HEK293 (cell line): ENCODE measurements at regions not wholly inside any gene's neighbourhood (a gene's known extent, or its start where the extent isn't known, plus 50 kb on each side); places are given as distances from the start of the nearest gene placed in this dataset.

Experiments
- CTCF ChIA-PET: fragments of 350-600 bp; formaldehyde crosslinking; extraction: SDS; loops from one replicate; lab custom pipeline; 2021; ENCODE audit warnings: antibody characterized with exemption; lab: Yijun Ruan, JAX
- POLR2A ChIA-PET: fragments of 300-600 bp; formaldehyde crosslinking; extraction: SDS; loops from one replicate; lab custom pipeline; 2020; ENCODE audit warnings: antibody characterized with exemption, inconsistent platforms; lab: Yijun Ruan, JAX
- H3K27ac ChIP-seq: fragments of 200-500 bp; sonication (Bioruptor generic); 2 replicates; pipeline ENCODE4 v1.5.1; 2014; ENCODE audit warnings: low read depth, low read length, control low read depth, inconsistent platforms; ENCODE audit errors: extremely low read depth
- H3K36me3 ChIP-seq, 2 experiments: fragments of 200-500 bp in 1 of 2; sonication (Bioruptor generic) in 1 of 2; 1 replicate in 1 of 2; 2 replicates in 1 of 2; pipeline ENCODE4 v1.5.1; 2014 to 2017; ENCODE audit warnings: inconsistent platforms in 2 of 2, low read length in 2 of 2; ENCODE audit not compliant: control insufficient read depth in 2 of 2, insufficient read depth in 1 of 2
- H3K4me1 ChIP-seq: fragments of 200-500 bp; sonication (Bioruptor generic); 2 replicates; pipeline ENCODE4 v1.5.1; 2014; ENCODE audit warnings: mild to moderate bottlenecking, low read length, inconsistent platforms; ENCODE audit not compliant: control insufficient read depth, insufficient read depth
- H3K4me3 ChIP-seq: 2 replicates; pipeline ENCODE4 v1.5.1; 2011; ENCODE audit warnings: low read depth, mild to moderate bottlenecking, control low read depth, low read length, moderate library complexity
- H3K9me3 ChIP-seq: fragments of 200-500 bp; sonication (Bioruptor generic); 2 replicates; pipeline ENCODE4 v1.5.1; 2014; ENCODE audit warnings: low read depth, low read length, inconsistent platforms; ENCODE audit not compliant: control insufficient read depth, insufficient read depth
- ATF2 ChIP-seq: fragments of 450-650 bp; formaldehyde crosslinking; IDR thresholded peaks from 2 replicates; pipeline ENCODE4 v1.5.1; 2016; ENCODE audit warnings: missing biosample characterization, missing genetic modification characterization, low read depth
- EGR2 ChIP-seq: fragments of 450-650 bp; formaldehyde crosslinking; IDR thresholded peaks from 2 replicates; pipeline ENCODE4 v1.5.1; 2016; ENCODE audit warnings: low read depth, missing biosample characterization, missing genetic modification characterization
- KLF1 ChIP-seq: fragments of 450-650 bp; formaldehyde crosslinking; IDR thresholded peaks from 2 replicates; pipeline ENCODE4 v1.5.1; 2016; ENCODE audit warnings: missing biosample characterization, missing genetic modification characterization
- KLF17 ChIP-seq: fragments of 450-650 bp; formaldehyde crosslinking; IDR thresholded peaks from 2 replicates; pipeline ENCODE4 v1.5.1; 2016; ENCODE audit warnings: missing biosample characterization, missing genetic modification characterization
- PATZ1 ChIP-seq: fragments of 450-650 bp; formaldehyde crosslinking; IDR thresholded peaks from 2 replicates; pipeline ENCODE4 v1.5.1; 2016; ENCODE audit warnings: missing biosample characterization, missing genetic modification characterization
- PBX3 ChIP-seq: sonication (generic); formaldehyde crosslinking; IDR thresholded peaks from 2 replicates; pipeline ENCODE4 v1.8.1; 2022; ENCODE audit warnings: mild to moderate bottlenecking, moderate library complexity, missing genetic modification reagents
- YY2 ChIP-seq: fragments of 450-650 bp; formaldehyde crosslinking; IDR thresholded peaks from 2 replicates; pipeline ENCODE4 v1.5.1; 2016; ENCODE audit warnings: missing biosample characterization, missing genetic modification characterization
- ZFHX2 ChIP-seq: fragments of 450-650 bp; formaldehyde crosslinking; conservative IDR thresholded peaks from 2 replicates; pipeline ENCODE4 v1.5.1; 2016; ENCODE audit warnings: missing biosample characterization, missing genetic modification characterization
- ZNF112 ChIP-seq: fragments of 450-650 bp; formaldehyde crosslinking; IDR thresholded peaks from 2 replicates; pipeline ENCODE4 v1.5.0; 2017; ENCODE audit warnings: missing biosample characterization, missing genetic modification characterization
- ZNF140 ChIP-seq: fragments of 450-650 bp; formaldehyde crosslinking; IDR thresholded peaks from 2 replicates; pipeline ENCODE4 v1.5.1; 2016; ENCODE audit warnings: missing biosample characterization, missing genetic modification characterization
- ZNF148 ChIP-seq: fragments of 450-650 bp; formaldehyde crosslinking; IDR thresholded peaks from 2 replicates; pipeline ENCODE4 v1.5.0; 2017; ENCODE audit warnings: missing biosample characterization, missing genetic modification characterization, borderline replicate concordance
- ZNF169 ChIP-seq: fragments of 450-650 bp; formaldehyde crosslinking; IDR thresholded peaks from 2 replicates; pipeline ENCODE4 v1.5.1; 2016; ENCODE audit warnings: missing biosample characterization, missing genetic modification characterization
- ZNF214 ChIP-seq: fragments of 450-650 bp; formaldehyde crosslinking; IDR thresholded peaks from 2 replicates; pipeline ENCODE4 v1.5.1; 2017; ENCODE audit warnings: missing biosample characterization, mild to moderate bottlenecking, missing genetic modification characterization, borderline replicate concordance
- ZNF292 ChIP-seq: fragments of 450-650 bp; formaldehyde crosslinking; IDR thresholded peaks from 2 replicates; pipeline ENCODE4 v1.5.1; 2016; ENCODE audit warnings: low read depth, missing biosample characterization, missing genetic modification characterization, borderline replicate concordance
- ZNF311 ChIP-seq: fragments of 450-650 bp; formaldehyde crosslinking; IDR thresholded peaks from 2 replicates; pipeline ENCODE4 v1.5.1; 2017; ENCODE audit warnings: missing biosample characterization, missing genetic modification characterization, borderline replicate concordance
- ZNF426 ChIP-seq: fragments of 450-650 bp; formaldehyde crosslinking; IDR thresholded peaks from 2 replicates; pipeline ENCODE4 v1.5.1; 2017; ENCODE audit warnings: missing biosample characterization, missing genetic modification characterization, mild to moderate bottlenecking, inconsistent platforms, moderate library complexity
- ZNF513 ChIP-seq: fragments of 450-650 bp; IDR thresholded peaks from 2 replicates; pipeline ENCODE4 v1.5.1; 2018; ENCODE audit warnings: missing biosample characterization, missing genetic modification characterization
- ZNF549 ChIP-seq: fragments of 450-650 bp; IDR thresholded peaks from 2 replicates; pipeline ENCODE4 v1.5.1; 2018; ENCODE audit warnings: missing biosample characterization, missing genetic modification characterization, mild to moderate bottlenecking, inconsistent platforms, moderate library complexity

- TF ChIP-seq ZNF214 = no peak
- no peak for TF ChIP-seq ZNF426 (tag by site-specific recombination)
- TF ChIP-seq YY2 = no peak
Measured at GRCh38 chr12:98291828-98292227, 223.6 kb upstream of the TMPO start (continued).

GRCh38 chr12:98294051-98294805, 221.2 kb upstream of the TMPO start:
- Histone ChIP-seq H3K4me3 (no peak overlapping the region), H3K36me3 (no peaks in the 10 kb centered on the region), H3K27ac (no peak overlapping the region), H3K9me3 (no peaks in the 10 kb centered on the region), H3K4me1 (no peaks in the 10 kb centered on the region)
- CTCF ChIA-PET = interaction anchor here (0.9 kb wide), 1 partner anchor 8 kb away, joined by 4 read pairs; no protein-coding TSS in a partner anchor
- POLR2A ChIA-PET = no interaction called here
- TF ChIP-seq ZNF549 (tag by site-specific recombination) = no peak
- no peak for TF ChIP-seq ATF2 (tag by site-specific recombination)
- TF ChIP-seq PATZ1 (tag by site-specific recombination) = no peak
- no peak for TF ChIP-seq ZNF112 (tag by site-specific recombination)
- no peak for TF ChIP-seq KLF17 (tag by site-specific recombination)
- TF ChIP-seq EGR2 = no peak
- TF ChIP-seq ZNF148 (tag by site-specific recombination) = no peak
- no peak for TF ChIP-seq PBX3 (CRISPR knock-in tag)
- TF ChIP-seq KLF1 = no peak
- TF ChIP-seq ZNF169 = no peak
- no peak for TF ChIP-seq ZFHX2 (tag by site-specific recombination)
- TF ChIP-seq ZNF140 (tag by site-specific recombination) = no peak
- no peak for TF ChIP-seq ZNF292 (tag by site-specific recombination)
- TF ChIP-seq ZNF513 (tag by site-specific recombination) = no peak
- no peak for TF ChIP-seq ZNF311 (tag by site-specific recombination)
